H1 (cell line): ENCODE measurements at regions not wholly inside any gene's neighbourhood (a gene's known extent, or its start where the extent isn't known, plus 50 kb on each side); places are given as distances from the start of the nearest gene placed in this dataset.

Experiments
- ATF2 ChIP-seq: IDR thresholded peaks from 2 replicates; pipeline ENCODE4 v1.6.1; 2012; ENCODE audit warnings: low read length, inconsistent platforms
- JUND ChIP-seq: IDR thresholded peaks from 2 replicates; pipeline ENCODE4 v1.6.1; 2011; ENCODE audit warnings: mild to moderate bottlenecking, improper control_type of control experiment, low read length
- POLR2AphosphoS5 ChIP-seq: IDR thresholded peaks from 2 replicates; pipeline ENCODE4 v1.6.1; 2011; ENCODE audit warnings: low read depth, low read length
- TAF1 ChIP-seq: IDR thresholded peaks from 2 replicates; pipeline ENCODE4 v1.6.1; 2011; ENCODE audit warnings: mild to moderate bottlenecking, low read depth, low read length

DNA sequence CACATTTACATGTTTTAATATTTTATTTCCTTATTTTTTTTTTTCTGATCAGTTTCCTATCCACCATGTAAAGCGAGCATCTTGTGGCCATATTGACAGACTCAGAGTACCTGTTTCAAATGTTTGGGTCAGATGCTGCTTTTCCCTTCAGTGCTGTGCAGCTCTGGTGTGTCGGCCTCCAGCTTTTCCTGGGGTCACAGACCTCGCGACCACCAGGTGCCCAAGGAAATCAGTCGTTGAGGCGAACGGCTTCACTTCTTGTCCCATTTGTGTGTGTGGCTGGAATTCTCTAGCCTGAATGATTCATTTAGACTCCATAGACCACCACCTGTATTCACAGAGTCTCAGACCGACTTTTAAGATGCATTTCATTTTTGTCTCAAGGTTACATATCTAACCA lies 166.9 kb upstream of the SPRY4 start:
- no peak for TF ChIP-seq ATF2
- TF ChIP-seq JUND = no peak
- TF ChIP-seq TAF1 = no peak
- TF ChIP-seq POLR2AphosphoS5 = no peak
